WTC11 (cell line): ENCODE measurements at regions not wholly inside any gene's neighbourhood (a gene's known extent, or its start where the extent isn't known, plus 50 kb on each side); places are given as distances from the start of the nearest gene placed in this dataset.

Experiments used
- ATAC-seq: fragments of 200-7000 bp; cut with Tn5 transposase; 2 replicates; pipeline ENCODE4 v1.10.0; 2021; ENCODE audit warnings: mild to moderate bottlenecking, moderate library complexity
- CTCF ChIA-PET: fragments of 300-600 bp; sonication (Branson Sonifier 250); formaldehyde crosslinking; loops from one replicate; lab custom pipeline; 2021; ENCODE audit warnings: antibody characterized with exemption; lab: Charles Lee
- POLR2A ChIA-PET: fragments of 350-600 bp; sonication (Branson Sonifier 250); formaldehyde crosslinking; loops from one replicate; lab custom pipeline; 2021; ENCODE audit warnings: antibody characterized with exemption; lab: Charles Lee
- DNase-seq: peaks from one replicate; pipeline ENCODE4 v3.0.0; 2021; ENCODE audit warnings: low spot score
- H3K27ac Mint-ChIP-seq: 2 replicates; pipeline ENCODE4 v1.8.0; 2021; ENCODE audit warnings: mixed read lengths
- H3K27me3 Mint-ChIP-seq: 2 replicates; pipeline ENCODE4 v1.8.0; 2021; ENCODE audit warnings: low read depth, mild to moderate bottlenecking, moderate library complexity, mixed read lengths
- H3K36me3 Mint-ChIP-seq: 2 replicates; pipeline ENCODE4 v1.8.0; 2021; ENCODE audit warnings: mixed read lengths
- H3K4me1 Mint-ChIP-seq: 2 replicates; pipeline ENCODE4 v1.8.0; 2022; ENCODE audit warnings: mixed read lengths
- H3K4me3 Mint-ChIP-seq: 2 replicates; pipeline ENCODE4 v1.8.0; 2021; ENCODE audit warnings: mild to moderate bottlenecking, moderate library complexity, mixed read lengths
- H3K9me3 Mint-ChIP-seq: 2 replicates; pipeline ENCODE4 v1.8.0; 2021; ENCODE audit warnings: mixed read lengths
- AFF4 ChIP-seq: sonication (generic); formaldehyde crosslinking; IDR thresholded peaks from 2 replicates; pipeline ENCODE4 v1.8.1; 2023; ENCODE audit warnings: mild to moderate bottlenecking, missing genetic modification reagents, borderline replicate concordance
- CREB1 ChIP-seq: sonication (generic); formaldehyde crosslinking; IDR thresholded peaks from 2 replicates; pipeline ENCODE4 v1.8.0; 2023; ENCODE audit warnings: mild to moderate bottlenecking, missing genetic modification reagents
- E2F4 ChIP-seq: sonication (generic); formaldehyde crosslinking; IDR thresholded peaks from 2 replicates; pipeline ENCODE4 v1.8.1; 2022; ENCODE audit warnings: low read depth, mild to moderate bottlenecking, moderate library complexity, missing genetic modification reagents, borderline replicate concordance
- E2F5 ChIP-seq: sonication (generic); formaldehyde crosslinking; IDR thresholded peaks from 2 replicates; pipeline ENCODE4 v1.8.1; 2022; ENCODE audit warnings: mild to moderate bottlenecking, moderate library complexity, missing genetic modification reagents
- EMX1 ChIP-seq: fragments of 250-450 bp; sonication (Bioruptor Pico); IDR thresholded peaks from 2 replicates; pipeline ENCODE4 v1.8.0; 2021; ENCODE audit warnings: mild to moderate bottlenecking
- ERG ChIP-seq: fragments of 250-450 bp; sonication (Bioruptor Pico); IDR thresholded peaks from 2 replicates; pipeline ENCODE4 v1.8.0; 2021; ENCODE audit warnings: mild to moderate bottlenecking
- ESRRA ChIP-seq: sonication (generic); formaldehyde crosslinking; IDR thresholded peaks from 2 replicates; pipeline ENCODE4 v1.8.1; 2022; ENCODE audit warnings: mild to moderate bottlenecking, missing genetic modification reagents, borderline replicate concordance
- FOXK1 ChIP-seq: sonication (generic); formaldehyde crosslinking; IDR thresholded peaks from 2 replicates; pipeline ENCODE4 v1.8.0; 2022; ENCODE audit warnings: mild to moderate bottlenecking, moderate library complexity, missing genetic modification reagents
- GABPB1 ChIP-seq: sonication (generic); formaldehyde crosslinking; IDR thresholded peaks from 2 replicates; pipeline ENCODE4 v1.8.1; 2023; ENCODE audit warnings: mild to moderate bottlenecking, missing genetic modification reagents
- IRF2 ChIP-seq: sonication (generic); formaldehyde crosslinking; IDR thresholded peaks from 2 replicates; pipeline ENCODE4 v1.8.0; 2022; ENCODE audit warnings: low read depth, missing genetic modification reagents, borderline replicate concordance
- JAZF1 ChIP-seq: fragments of 250-450 bp; sonication (Bioruptor Pico); IDR thresholded peaks from 2 replicates; pipeline ENCODE4 v1.9.0; 2021; ENCODE audit warnings: moderate library complexity, mild to moderate bottlenecking, inconsistent platforms
- NFYB ChIP-seq: sonication (generic); formaldehyde crosslinking; conservative IDR thresholded peaks from 2 replicates; pipeline ENCODE4 v1.8.0; 2022; ENCODE audit warnings: low read depth, missing genetic modification reagents
- NR2C2 ChIP-seq: sonication (generic); formaldehyde crosslinking; IDR thresholded peaks from 2 replicates; pipeline ENCODE4 v1.8.0; 2022; ENCODE audit warnings: mild to moderate bottlenecking, missing genetic modification reagents
- PRDM15 ChIP-seq: sonication (generic); formaldehyde crosslinking; IDR thresholded peaks from 2 replicates; pipeline ENCODE4 v1.8.0; 2022; ENCODE audit warnings: missing genetic modification reagents
- PREB ChIP-seq: sonication (generic); formaldehyde crosslinking; IDR thresholded peaks from 2 replicates; pipeline ENCODE4 v1.8.1; 2022; ENCODE audit warnings: mild to moderate bottlenecking, missing genetic modification reagents, moderate library complexity, borderline replicate concordance
- RELA ChIP-seq: sonication (generic); formaldehyde crosslinking; IDR thresholded peaks from 2 replicates; pipeline ENCODE4 v1.8.1; 2022; ENCODE audit warnings: missing genetic modification reagents, mild to moderate bottlenecking, borderline replicate concordance
- ZNF219 ChIP-seq: sonication (generic); formaldehyde crosslinking; IDR thresholded peaks from 2 replicates; pipeline ENCODE4 v1.8.0; 2023; ENCODE audit warnings: missing genetic modification reagents, mild to moderate bottlenecking, borderline replicate concordance
- ZNF532 ChIP-seq: fragments of 250-450 bp; sonication (Bioruptor Pico); IDR thresholded peaks from 2 replicates; pipeline ENCODE4 v1.9.0; 2021; ENCODE audit warnings: mild to moderate bottlenecking, borderline replicate concordance
- ZSCAN18 ChIP-seq: fragments of 250-450 bp; sonication (Bioruptor Pico); IDR thresholded peaks from 2 replicates; pipeline ENCODE4 v2.1.2; 2022; ENCODE audit warnings: mild to moderate bottlenecking, moderate library complexity

- no peak overlapping the region for H3K27ac Mint-ChIP-seq
- H3K4me1 Mint-ChIP-seq = 0 out of 2 replicates have a peak, but pooled peaks cover 3% of the 10 kb centered on the region
- POLR2A ChIA-PET = no interaction called here
- no peak for ATAC-seq
- CTCF ChIA-PET = no interaction called here
- H3K36me3 Mint-ChIP-seq = no peaks in the 10 kb centered on the region
- H3K4me3 Mint-ChIP-seq = no peak overlapping the region
- peaks cover 6% of the 10 kb centered on the region; the same call in 1 of the 2 replicates for H3K27me3 Mint-ChIP-seq
- H3K9me3 Mint-ChIP-seq = no peaks in the 10 kb centered on the region
- no peak for DNase-seq
- no peak for TF ChIP-seq E2F4 (CRISPR knock-in tag)
- no peak for TF ChIP-seq FOXK1
- no peak for TF ChIP-seq CREB1 (CRISPR knock-in tag)
- no peak for TF ChIP-seq NFYB (CRISPR knock-in tag)
- no peak for TF ChIP-seq PREB (CRISPR knock-in tag)
- TF ChIP-seq E2F5 = no peak
- TF ChIP-seq PRDM15 = no peak
- TF ChIP-seq EMX1 (CRISPR knock-in tag) = no peak
- no peak for TF ChIP-seq ZNF532 (CRISPR knock-in tag)
- TF ChIP-seq IRF2 (CRISPR knock-in tag) = no peak
- no peak for TF ChIP-seq ESRRA
- TF ChIP-seq AFF4 (CRISPR knock-in tag) = no peak
- no peak for TF ChIP-seq ZNF219 (CRISPR knock-in tag)
- TF ChIP-seq NR2C2 (CRISPR knock-in tag) = no peak
- no peak for TF ChIP-seq GABPB1
- TF ChIP-seq RELA (CRISPR knock-in tag) = no peak
- no peak for TF ChIP-seq JAZF1 (CRISPR knock-in tag)
- TF ChIP-seq ERG (CRISPR knock-in tag) = no peak
- TF ChIP-seq ZSCAN18 (CRISPR knock-in tag) = no peak
These were observed 231.3 kb upstream of the PITX2 start for GRCh38 chr4:110854021-110854678.
